Gastroesophageal sphincter (tissue), 3 donors: ENCODE measurements at regions not wholly inside any gene's neighbourhood (a gene's known extent, or its start where the extent isn't known, plus 50 kb on each side); places are given as distances from the start of the nearest gene placed in this dataset.

ENCODE experiments used
- EP300 ChIP-seq: sonication (generic); formaldehyde crosslinking; IDR thresholded peaks from one replicate; pipeline ENCODE4 v1.6.1; 2017; ENCODE audit warnings: antibody characterized with exemption, mild to moderate bottlenecking
- POLR2A ChIP-seq, 2 donors: fragments of 450-650 bp; IDR thresholded peaks; one replicate each; pipeline ENCODE4 v1.6.1; 2017; ENCODE audit warnings: antibody characterized with exemption in 2 of 2, mild to moderate bottlenecking in 2 of 2, moderate library complexity in 1 of 2
- TF ChIP-seq, protein P1 (sequence below), 4 experiments: fragments of 200-600 bp in 2 of 4; fragments of 450-650 bp in 2 of 4; sonication (generic) in 1 of 4; IDR thresholded peaks; one replicate each; pipeline ENCODE4 v1.5.1; 2017 to 2019; ENCODE audit warnings: antibody characterized with exemption in 4 of 4, mild to moderate bottlenecking in 2 of 4, moderate library complexity in 2 of 4

DNA sequence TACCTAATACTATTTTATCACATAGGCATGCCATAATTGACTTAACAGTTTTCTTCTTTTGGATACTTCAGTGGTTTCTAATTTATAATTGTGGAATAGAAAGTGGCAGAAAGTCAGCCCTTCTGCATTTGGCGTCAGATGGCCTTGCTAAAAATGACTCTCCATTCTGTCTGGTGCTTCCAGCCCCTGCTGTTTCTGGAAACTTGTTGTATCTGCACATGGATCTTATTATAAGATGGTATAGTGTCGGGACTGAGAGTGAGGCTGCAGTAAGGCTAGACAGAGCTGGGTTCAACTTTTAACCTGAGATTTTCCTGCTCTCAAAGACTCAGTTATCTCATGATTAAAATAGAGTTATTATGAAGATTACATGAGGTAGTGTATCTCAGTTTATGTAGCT lies 74.8 kb upstream of the WDR72 start:
- TF ChIP-seq, protein P1, sequence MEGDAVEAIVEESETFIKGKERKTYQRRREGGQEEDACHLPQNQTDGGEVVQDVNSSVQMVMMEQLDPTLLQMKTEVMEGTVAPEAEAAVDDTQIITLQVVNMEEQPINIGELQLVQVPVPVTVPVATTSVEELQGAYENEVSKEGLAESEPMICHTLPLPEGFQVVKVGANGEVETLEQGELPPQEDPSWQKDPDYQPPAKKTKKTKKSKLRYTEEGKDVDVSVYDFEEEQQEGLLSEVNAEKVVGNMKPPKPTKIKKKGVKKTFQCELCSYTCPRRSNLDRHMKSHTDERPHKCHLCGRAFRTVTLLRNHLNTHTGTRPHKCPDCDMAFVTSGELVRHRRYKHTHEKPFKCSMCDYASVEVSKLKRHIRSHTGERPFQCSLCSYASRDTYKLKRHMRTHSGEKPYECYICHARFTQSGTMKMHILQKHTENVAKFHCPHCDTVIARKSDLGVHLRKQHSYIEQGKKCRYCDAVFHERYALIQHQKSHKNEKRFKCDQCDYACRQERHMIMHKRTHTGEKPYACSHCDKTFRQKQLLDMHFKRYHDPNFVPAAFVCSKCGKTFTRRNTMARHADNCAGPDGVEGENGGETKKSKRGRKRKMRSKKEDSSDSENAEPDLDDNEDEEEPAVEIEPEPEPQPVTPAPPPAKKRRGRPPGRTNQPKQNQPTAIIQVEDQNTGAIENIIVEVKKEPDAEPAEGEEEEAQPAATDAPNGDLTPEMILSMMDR (IDR thresholded peaks at IDR 0.05): no peak
- no peak for TF ChIP-seq POLR2A (IDR thresholded peaks at IDR 0.05)
- no peak for TF ChIP-seq EP300
